SU-DHL-6 (cell line): ENCODE measurements at regions not wholly inside any gene's neighbourhood (a gene's known extent, or its start where the extent isn't known, plus 50 kb on each side); places are given as distances from the start of the nearest gene placed in this dataset.

Source experiments
- H2AFZ ChIP-seq: fragments of 200-600 bp; sonication (generic); 2 replicates; pipeline ENCODE4 v1.6.1; 2014; ENCODE audit warnings: low read depth, mild to moderate bottlenecking, moderate library complexity, mixed read lengths, antibody characterized with exemption, low read length; ENCODE audit not compliant: severe bottlenecking
- H3F3A ChIP-seq: fragments of 200-600 bp; shearing (Covaris generic); 2 replicates; pipeline ENCODE4 v1.6.0; 2016; ENCODE audit warnings: antibody characterized with exemption, mild to moderate bottlenecking; ENCODE audit not compliant: insufficient read depth
- H3K27ac ChIP-seq: fragments of 200-600 bp; sonication (generic); 2 replicates; pipeline ENCODE4 v1.5.1; 2016; ENCODE audit warnings: low read depth, mild to moderate bottlenecking, low read length, moderate library complexity, mixed read lengths
- H3K27me3 ChIP-seq: fragments of 200-600 bp; sonication (generic), shearing (Covaris generic); 2 replicates; pipeline ENCODE4 v1.6.0; 2014; ENCODE audit warnings: mild to moderate bottlenecking, low read length
- H3K36me3 ChIP-seq: fragments of 200-600 bp; sonication (generic); 2 replicates; pipeline ENCODE4 v1.6.1; 2014; ENCODE audit warnings: mild to moderate bottlenecking, low read length, mixed read lengths
- H3K4me2 ChIP-seq: fragments of 300-600, 200-600 bp; shearing (Covaris generic), sonication (generic); 2 replicates; pipeline ENCODE4 v1.6.0; 2014; ENCODE audit warnings: low read length, low read depth, mild to moderate bottlenecking; ENCODE audit not compliant: poor library complexity, severe bottlenecking
- H3K4me3 ChIP-seq: fragments of 200-600 bp; sonication (generic); 2 replicates; pipeline ENCODE4 v1.5.1; 2014; ENCODE audit warnings: antibody characterized with exemption, low read length, mild to moderate bottlenecking, mixed read lengths; ENCODE audit not compliant: insufficient read depth, poor library complexity, severe bottlenecking
- H3K79me2 ChIP-seq: fragments of 200-600 bp; sonication (generic); 2 replicates; pipeline ENCODE4 v1.6.1; 2014; ENCODE audit warnings: mild to moderate bottlenecking, low read length, moderate library complexity; ENCODE audit not compliant: insufficient read depth
- H3K9ac ChIP-seq: fragments of 200-600 bp; sonication (generic); 2 replicates; pipeline ENCODE4 v1.7.0; 2014; ENCODE audit warnings: mild to moderate bottlenecking, low read length
- H3K9me2 ChIP-seq: fragments of 200-600 bp; sonication (generic); replicated peaks from 2 replicates; pipeline ENCODE4 v1.6.1; 2014; ENCODE audit warnings: low read length; ENCODE audit not compliant: insufficient read depth
- H3K9me3 ChIP-seq: fragments of 200-600 bp; sonication (generic); 2 replicates; pipeline ENCODE4 v1.6.1; 2014; ENCODE audit warnings: low read length, mixed read lengths; ENCODE audit not compliant: insufficient read depth
- H4K20me1 ChIP-seq: fragments of 200-600 bp; sonication (generic); 2 replicates; pipeline ENCODE4 v1.6.1; 2014; ENCODE audit warnings: low read depth, mild to moderate bottlenecking, antibody characterized with exemption, low read length, moderate library complexity, mixed read lengths
- EZH2phosphoT487 ChIP-seq: fragments of 200-600 bp; sonication (generic), shearing (Covaris generic); conservative IDR thresholded peaks from 2 replicates; pipeline ENCODE4 v1.6.1; 2018; ENCODE audit warnings: mild to moderate bottlenecking, antibody characterized with exemption, low read length, moderate library complexity, mixed read lengths
- TF ChIP-seq, protein P1 (sequence below): fragments of 200-600 bp; sonication (generic); IDR thresholded peaks from one replicate; pipeline ENCODE4 v1.5.1; 2017; ENCODE audit warnings: antibody characterized with exemption, mild to moderate bottlenecking, low read length, moderate library complexity; ENCODE audit not compliant: insufficient read depth, poor library complexity, severe bottlenecking

DNA sequence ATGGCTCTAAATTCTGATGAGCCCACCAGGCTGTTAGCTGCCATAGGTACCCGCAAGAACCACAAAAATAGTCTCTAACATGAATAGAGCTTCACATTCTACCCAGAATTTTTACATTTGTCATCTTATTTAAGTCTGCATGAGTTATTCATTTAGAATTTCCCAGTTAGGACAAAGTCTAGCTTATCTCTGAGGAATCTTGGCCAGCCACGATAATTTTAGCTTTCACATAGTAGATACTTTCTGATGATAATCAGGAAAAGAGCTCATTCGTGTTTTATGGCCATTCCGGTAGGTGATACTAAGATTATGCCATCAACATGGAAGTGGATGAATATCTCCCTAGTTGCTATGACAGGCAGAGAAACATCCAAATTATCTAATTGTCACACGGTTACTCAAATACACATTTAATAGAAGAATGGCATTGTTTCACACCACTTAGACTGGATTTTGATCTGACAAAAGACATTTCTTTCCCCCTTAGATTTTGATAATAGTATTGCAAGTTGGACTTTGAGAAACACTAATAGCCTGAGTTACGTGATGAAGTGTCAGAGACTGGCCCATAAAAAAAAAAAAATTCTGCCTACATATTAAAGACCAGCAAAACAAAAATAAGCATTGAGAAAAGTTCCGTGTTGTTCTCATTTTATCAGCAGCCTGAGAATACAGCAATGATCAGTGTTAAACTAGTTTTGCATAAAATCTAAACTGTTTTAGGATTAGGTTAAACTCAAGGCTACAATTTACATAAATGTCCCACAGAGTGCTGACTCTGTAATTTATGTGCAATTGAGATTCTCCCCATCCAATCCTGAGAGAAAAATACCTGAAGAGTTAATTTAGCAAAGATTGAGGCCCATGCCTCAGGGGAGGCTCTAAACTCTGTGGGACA is 397.5 kb upstream of the ARID1B start:
- Histone ChIP-seq H3F3A (no peaks in the 10 kb centered on the region), H3K27ac (no peak overlapping the region), H4K20me1 (no peaks in the 10 kb centered on the region), H3K4me3 (no peak overlapping the region), H3K79me2 (no peaks in the 10 kb centered on the region), H3K27me3 (no peaks in the 10 kb centered on the region), H3K9me3 (no peaks in the 10 kb centered on the region), H3K9me2 (no peaks in the 10 kb centered on the region), H3K4me2 (no peak overlapping the region), H3K9ac (no peak overlapping the region), H2AFZ (no peak overlapping the region), H3K36me3 (no peaks in the 10 kb centered on the region)
- TF ChIP-seq, protein P1, sequence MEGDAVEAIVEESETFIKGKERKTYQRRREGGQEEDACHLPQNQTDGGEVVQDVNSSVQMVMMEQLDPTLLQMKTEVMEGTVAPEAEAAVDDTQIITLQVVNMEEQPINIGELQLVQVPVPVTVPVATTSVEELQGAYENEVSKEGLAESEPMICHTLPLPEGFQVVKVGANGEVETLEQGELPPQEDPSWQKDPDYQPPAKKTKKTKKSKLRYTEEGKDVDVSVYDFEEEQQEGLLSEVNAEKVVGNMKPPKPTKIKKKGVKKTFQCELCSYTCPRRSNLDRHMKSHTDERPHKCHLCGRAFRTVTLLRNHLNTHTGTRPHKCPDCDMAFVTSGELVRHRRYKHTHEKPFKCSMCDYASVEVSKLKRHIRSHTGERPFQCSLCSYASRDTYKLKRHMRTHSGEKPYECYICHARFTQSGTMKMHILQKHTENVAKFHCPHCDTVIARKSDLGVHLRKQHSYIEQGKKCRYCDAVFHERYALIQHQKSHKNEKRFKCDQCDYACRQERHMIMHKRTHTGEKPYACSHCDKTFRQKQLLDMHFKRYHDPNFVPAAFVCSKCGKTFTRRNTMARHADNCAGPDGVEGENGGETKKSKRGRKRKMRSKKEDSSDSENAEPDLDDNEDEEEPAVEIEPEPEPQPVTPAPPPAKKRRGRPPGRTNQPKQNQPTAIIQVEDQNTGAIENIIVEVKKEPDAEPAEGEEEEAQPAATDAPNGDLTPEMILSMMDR: no peak
- no peak for TF ChIP-seq EZH2phosphoT487

- Histone ChIP-seq H3K27ac (no peak overlapping the region), H3K4me3 (no peak overlapping the region), H4K20me1 (no peaks in the 10 kb centered on the region), H3K9ac (no peak overlapping the region), H3K79me2 (no peaks in the 10 kb centered on the region), H2AFZ (no peak overlapping the region), H3K27me3 (no peaks in the 10 kb centered on the region), H3K9me2 (no peaks in the 10 kb centered on the region), H3K36me3 (no peaks in the 10 kb centered on the region), H3K4me2 (no peak overlapping the region), H3K9me3 (no peaks in the 10 kb centered on the region), H3F3A (no peaks in the 10 kb centered on the region)
- no peak for TF ChIP-seq EZH2phosphoT487
- TF ChIP-seq, protein P1: no peak
Observed at GRCh38 chr6:156378853-156379252, 398.3 kb upstream of the ARID1B start.

DNA sequence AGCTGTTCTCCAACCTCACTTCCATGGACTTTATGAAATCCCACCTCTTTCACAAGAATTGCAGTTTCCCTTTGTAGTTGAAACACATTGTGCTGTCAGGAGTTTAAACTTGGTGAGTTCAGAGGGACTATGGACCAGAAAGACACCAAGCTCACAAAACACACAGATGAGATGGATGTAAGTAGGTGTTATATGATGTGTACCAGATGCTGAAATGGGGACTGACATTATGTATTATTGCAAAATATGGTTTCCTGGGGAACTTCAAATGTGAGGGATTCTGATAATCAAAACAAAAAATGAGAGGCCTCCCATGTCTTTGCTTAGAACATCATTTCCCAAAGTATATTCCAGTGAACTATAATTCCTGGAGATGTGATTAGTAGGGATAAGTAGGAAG is 401.1 kb upstream of the ARID1B start:
- no peak overlapping the region for H3K27ac ChIP-seq
- H3K4me3 ChIP-seq: no peak overlapping the region
- H2AFZ ChIP-seq: no peak overlapping the region
- no peak overlapping the region for H3K9ac ChIP-seq
- no peaks in the 10 kb centered on the region for H3K9me2 ChIP-seq
- H3K27me3 ChIP-seq: no peaks in the 10 kb centered on the region
- TF ChIP-seq, protein P1: no peak
- no peak for TF ChIP-seq EZH2phosphoT487
- no peaks in the 10 kb centered on the region for H3K79me2 ChIP-seq
- no peaks in the 10 kb centered on the region for H4K20me1 ChIP-seq
- H3K9me3 ChIP-seq: no peaks in the 10 kb centered on the region
- no peak overlapping the region for H3K4me2 ChIP-seq
- no peaks in the 10 kb centered on the region for H3F3A ChIP-seq
- H3K36me3 ChIP-seq: no peaks in the 10 kb centered on the region
